AG08396 (cell line): ENCODE measurements at regions not wholly inside any gene's neighbourhood (a gene's known extent, or its start where the extent isn't known, plus 50 kb on each side); places are given as distances from the start of the nearest gene placed in this dataset.
"Not testable (repeated sequence)": the region's sequence is repeated elsewhere in the genome, so short reads cannot be mapped to it uniquely, and the experiment has no call there.

Experiments used
- DNase-seq: peaks from one replicate; pipeline ENCODE4 v3.0.0; 2012; ENCODE audit warnings: low spot score, mixed read lengths

DNA sequence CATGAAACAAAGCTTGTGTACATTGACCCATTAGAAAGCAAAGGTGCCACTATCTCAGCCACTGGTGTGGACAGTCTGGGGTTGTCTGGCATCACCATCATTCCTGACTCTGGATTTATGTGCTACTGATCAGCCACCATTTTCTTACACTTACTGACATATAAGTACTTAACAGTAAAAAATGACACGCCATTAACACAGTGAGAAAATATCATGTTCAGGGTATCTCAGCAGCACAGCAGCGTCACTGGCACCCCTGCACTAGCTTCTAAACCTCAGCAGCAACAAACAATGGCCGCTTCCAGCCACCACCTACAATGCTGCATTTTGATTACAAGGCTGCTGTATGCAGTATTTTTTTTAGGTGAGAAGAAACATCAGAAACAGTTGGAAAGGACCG, 253.4 kb upstream of the HDAC4 start:
- DNase-seq = no peak

DNA sequence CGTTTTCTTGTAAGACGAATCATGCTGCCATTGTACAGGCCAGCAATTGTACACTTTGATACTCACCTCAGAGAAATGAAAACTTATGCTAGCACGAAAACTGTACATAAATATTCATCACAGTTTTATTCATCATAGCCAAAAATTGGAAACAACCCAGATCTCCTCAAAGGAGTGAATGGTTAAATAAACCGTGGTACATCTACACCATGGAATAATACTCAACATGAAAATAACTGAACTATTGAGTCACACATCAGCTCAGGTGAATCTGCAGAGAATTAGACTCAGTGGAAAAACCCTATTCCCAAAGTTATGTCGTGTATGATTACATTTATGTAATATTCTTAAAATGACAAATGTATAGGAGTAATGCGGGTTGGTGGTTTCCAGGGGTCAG, 251.0 kb upstream of the HDAC4 start:
- no peak for DNase-seq

DNA sequence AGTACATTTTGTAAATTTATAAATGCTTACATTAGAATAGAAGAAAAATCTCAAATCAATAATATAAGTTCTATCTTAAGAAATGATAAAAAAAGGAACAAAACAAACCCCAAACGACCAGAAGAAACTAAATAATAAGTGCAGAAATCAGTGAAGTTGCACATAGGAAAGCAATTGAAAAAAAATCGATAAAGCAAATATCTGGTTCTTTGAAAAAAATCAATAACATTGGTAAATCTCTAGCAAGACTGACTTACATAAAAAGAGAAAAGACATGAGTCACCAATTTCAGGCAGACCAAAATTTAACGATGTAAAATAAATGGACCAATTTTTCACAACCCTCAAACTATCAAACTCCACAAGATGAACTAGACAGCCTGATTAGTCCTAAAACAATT, 249.9 kb upstream of the HDAC4 start:
- DNase-seq = no peak

DNA sequence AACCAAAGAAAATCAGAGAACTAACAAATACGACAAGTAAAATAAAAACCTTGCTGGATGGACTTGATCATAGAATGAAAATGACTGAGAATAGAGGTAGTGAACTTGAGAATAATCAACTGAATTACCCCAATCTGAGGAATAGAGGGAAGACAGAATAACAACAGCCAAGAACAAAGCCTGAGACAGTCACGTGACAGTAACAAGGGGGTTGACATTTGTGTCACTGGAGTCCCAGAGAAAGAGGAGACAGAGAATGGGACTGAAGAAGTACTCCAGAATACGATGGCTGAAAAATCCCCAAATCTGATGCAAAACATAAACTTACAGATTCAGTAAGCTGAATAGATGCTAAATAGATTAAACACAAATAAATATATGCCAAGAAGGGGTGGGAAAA, 248.5 kb upstream of the HDAC4 start:
- no peak for DNase-seq

DNA sequence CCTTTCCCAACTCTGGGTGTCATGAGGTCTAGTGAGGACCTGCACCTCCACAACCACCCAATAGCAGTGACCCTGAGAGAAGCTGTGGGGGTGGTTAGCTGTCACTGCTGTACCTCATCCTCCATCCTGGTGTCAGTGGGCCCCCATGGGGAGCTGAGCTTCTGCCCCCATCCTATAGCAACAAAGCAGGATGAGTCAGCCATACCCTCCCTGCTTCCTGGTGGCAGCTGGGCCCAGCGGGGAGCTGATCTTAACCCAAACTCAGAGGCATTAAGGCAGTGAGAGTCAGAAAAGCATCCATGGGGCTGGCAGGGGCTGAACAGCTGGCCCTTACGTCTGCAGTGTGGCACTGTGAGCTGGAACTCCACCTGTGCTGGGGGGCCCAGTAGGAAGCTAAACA, 247.8 kb upstream of the HDAC4 start:
- no peak for DNase-seq

DNA sequence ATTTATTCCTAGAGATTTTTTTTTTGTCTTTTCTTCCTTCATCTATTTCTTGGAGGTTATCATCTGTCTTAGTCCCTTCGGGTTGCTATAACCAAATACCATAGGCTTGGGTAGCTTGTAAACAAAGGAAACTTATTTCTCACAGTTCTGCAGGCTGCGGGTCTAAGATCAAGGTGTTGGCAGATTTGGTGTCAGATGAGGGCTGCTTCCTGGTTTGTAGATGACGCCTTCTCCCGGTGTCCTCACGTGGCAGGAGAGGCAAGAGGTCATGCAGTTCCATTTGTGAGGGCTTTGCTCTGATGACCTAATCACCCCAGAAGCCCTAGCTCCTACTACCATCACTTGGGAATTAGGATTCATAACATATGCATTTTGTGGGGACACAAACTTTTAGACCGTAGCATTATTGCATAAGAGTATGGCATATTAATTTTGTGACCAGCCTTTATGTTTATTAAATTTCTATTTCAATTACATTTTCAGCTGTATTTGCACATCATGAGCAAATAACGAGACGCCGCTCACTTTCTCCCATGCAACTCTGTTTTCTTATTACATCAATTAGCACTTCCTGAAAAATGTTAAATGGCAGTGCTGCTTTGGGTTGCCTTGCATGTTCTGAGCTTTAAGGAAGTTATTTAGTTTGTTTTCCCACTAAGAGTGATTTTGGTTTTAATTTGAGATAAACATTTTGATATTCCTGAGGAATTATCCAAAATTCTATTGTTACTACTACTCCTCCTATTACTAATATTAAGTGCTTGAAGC, 246.4 kb upstream of the HDAC4 start:
- no peak for DNase-seq

DNA sequence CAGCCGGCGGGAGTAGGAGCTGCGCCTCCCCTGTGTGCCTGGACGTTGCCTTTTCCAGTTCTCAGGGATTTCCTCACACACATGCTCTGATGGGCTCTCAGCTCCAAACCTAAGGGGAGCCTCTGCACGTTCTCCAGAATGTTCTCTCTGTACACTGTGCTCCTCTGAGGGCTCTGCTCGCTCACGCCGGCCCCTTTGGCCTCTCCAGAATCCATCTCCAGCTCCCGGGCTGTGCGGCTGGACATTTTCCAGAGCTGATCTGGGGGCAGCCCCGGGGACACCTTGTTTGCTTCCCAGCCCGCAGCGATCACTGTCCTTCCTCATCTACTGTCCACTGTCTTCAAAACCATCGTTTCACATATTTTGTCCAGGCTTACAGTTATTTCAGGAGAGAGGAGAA, 245.4 kb upstream of the HDAC4 start:
- no peak for DNase-seq

DNA sequence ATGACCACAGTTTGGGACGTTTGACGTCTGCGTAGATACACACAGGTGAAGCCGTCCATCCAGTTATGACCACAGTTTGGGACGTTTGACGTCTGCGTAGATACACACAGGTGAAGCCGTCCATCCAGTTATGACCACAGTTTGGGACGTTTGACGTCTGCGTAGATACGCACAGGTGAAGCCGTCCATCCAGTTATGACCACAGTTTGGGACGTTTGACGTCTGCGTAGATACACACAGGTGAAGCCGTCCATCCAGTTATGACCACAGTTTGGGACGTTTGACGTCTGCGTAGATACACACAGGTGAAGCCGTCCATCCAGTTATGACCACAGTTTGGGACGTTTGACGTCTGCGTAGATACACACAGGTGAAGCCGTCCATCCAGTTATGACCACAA, 243.8 kb upstream of the HDAC4 start:
- DNase-seq = not testable (repeated sequence)

DNA sequence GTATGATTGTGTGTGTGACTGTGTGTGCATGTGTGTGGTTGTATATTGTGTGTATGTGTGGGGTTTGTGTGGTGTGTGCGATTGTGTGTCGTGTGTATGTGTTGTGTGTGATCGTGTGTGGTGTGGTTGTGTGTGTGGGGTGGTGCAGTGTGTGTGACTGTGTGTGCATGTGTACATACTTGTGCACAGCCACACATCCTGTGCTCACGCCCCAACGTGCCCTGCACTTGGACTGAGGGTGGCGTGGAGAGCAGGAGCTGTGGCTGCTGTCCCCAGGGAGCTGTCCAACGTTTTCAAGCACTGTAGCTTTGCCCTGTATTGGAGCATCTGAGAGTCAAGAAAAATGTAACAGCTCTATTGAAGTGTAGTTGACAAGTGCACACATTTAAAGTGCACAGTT, 243.2 kb upstream of the HDAC4 start:
- DNase-seq = peak; percentile 20

DNA sequence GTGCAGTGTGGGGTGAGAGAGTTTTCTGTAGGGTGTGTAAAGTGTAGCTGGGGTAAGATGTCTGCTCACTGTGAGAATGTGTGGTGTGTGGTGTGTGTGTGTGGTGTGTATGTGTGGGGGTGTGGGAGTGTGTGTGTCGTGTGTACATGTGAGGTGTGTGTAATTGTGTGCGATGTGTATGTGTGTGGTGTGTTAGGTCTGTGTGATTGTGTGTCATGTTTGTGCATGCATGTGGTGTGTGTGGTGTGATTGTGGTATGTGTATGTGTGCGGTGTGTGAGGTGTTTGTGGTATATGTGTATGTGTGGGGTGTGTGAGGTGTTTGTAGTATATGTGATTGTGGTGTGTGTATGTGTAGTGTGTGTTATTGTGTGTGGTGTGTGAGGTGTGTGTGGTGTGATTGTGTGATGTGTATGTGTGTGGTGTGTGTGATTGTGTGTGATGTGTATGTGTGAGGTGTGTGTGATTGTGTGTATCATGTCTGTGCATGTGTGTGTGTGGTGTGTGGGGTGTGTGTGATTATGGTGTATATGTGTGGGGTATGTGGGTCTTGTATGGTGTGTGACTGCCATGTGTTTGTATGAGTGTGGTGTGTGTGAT, 241.7 kb upstream of the HDAC4 start:
- DNase-seq = no peak

DNA sequence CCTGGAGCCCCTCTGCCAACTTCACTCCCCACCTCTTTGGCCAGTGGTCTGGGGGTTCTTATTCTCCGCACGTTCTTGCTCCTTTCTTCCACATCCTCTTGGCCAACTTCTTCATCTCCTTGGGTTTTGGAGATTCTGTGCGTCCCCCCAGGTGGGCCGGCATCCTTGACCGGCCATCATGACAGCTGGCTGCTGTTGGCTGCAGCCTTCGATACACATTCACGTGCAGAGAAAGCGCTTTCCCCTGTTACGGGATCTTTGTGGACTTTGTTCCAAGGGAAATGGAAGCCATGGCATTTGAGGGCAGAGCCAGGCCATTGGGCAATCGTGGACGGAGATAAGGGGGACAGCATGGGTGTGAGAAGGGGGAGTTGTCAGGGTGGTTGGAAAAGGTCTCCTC, 241.1 kb upstream of the HDAC4 start:
- DNase-seq = not testable (repeated sequence)

DNA sequence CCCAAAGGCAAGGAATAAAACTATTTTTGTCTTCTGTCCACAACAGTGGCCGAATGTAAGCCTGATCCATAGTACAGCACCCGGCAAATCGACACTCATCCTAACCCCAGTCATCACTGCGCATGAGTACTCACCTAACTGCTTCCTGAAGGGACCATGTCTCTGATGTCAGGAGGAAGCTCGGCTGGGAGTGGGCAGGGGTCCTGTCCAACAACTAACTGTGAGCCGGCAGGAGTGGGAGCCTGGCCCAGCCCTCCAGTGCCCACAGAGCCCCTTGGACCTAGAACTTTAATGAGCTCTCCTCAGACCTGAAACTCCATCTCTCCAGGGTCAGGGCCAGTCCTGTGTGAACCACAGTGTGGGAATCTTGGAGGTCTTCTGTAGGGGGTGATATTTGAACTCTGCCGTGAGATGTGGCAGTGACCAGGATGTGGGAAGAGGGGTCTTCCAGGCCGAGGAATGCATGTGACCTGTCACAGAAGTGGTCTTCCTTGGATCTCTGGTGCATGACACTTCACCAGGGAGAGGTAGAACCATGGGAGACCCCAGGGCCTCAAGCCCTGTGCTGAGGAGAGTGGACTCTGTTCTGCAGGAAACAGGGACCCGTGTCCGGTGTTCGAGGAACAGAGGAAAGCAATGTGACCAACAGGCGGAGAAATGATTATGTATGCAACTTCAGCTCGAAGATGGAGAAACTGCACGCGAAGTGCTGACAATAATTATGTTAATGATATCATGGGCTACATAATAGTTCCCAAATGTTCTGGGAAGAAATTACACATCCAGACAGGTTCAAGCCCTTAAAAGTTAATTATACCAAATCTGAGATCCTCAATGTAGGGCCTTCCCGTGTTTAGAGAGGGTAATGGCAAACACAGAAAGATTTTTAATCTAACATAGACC, 240.1 kb upstream of the HDAC4 start:
- DNase-seq = no peak

DNA sequence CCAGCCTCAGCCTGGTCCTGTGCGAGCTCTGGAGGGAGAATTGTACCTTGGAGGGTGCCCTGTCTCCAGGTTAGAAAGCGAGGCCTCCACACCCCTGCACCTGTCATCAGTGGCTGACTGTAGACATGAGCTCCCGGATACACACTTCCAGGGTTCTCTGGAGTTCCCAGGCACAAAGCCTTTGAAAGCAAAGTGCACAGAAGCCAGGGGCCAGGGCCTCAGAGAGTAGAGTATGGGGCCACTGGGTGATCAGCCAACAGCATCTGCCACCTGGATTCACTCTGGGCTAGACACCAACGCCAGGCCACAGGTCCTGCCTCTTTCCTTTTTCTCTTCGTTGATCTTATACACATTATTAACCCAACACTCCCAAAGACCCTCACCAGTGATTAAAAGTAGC, 239.4 kb upstream of the HDAC4 start:
- DNase-seq = no peak

DNA sequence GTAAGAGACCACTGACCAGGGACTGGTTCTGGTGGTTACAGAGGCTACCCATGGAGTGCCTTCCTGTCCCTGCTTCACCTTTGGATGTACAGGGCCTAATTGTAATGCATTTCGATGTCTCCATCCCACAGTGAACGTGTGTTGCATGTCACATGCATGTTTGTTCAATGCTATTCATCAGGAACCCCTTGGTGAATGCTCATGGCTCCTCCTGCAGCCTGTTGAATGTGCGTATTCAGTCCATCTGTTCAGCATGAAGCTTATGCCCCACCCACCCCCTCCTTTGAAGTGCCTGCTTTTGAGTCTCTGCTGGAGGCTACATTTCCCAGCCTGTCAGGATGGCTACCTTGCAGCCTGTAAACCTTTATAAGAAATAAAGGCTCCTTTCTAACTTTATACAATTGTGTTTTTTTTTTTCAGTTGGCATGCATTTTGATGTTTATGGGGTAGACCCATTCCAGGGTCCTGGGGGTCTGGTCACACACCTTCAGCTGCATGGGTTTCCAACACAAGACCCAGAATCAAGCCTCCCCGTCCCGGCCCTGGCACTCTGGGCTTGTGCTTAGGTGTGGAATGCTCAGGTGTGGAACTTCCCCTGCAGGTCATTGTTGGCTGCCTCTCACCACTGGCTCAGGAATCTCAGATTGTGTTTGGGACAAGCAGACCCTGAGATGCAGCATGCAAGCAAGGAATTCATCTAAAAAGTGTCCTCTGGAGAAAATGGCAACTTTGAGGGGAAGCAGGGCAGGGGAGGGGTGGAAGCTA, 238.8 kb upstream of the HDAC4 start:
- no peak for DNase-seq

DNA sequence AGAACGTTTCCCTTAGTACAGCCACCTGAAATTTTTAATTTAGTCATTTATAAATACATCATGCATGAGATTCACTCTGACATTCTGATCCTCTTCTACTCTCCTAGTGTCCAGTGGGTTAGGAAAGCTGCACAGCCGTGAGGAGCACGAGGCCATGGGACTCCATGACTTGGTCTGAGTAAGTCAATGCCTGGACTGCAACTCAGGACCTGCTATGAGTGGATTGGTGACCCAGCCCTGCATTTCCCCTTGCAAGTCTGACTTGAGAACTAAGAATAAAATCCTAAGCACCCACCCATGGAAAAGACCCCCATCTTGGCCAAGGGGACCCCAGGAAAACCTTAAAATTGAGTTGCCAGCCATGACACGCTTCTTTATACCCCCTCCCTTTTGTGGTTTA, 237.6 kb upstream of the HDAC4 start:
- DNase-seq = no peak

DNA sequence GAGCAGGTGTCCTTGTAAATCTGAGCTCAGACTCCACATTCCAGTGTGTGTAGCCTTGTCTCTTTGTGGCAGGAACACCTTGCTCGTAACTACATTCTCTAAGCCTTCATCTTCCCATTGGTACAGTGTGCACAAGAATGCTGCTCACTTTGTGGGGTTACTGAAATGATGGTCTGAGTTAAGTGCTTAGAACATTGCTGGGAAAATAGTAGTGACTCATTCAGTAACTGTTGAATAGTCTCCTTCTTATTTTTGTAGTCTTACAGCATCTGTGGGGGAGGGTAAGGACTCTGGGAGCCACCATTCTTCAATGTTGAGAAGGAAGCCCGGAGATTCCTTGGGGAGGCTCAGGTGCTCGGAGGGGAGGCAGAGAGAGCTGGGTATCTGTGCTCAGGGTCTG, 236.0 kb upstream of the HDAC4 start:
- DNase-seq = no peak

DNA sequence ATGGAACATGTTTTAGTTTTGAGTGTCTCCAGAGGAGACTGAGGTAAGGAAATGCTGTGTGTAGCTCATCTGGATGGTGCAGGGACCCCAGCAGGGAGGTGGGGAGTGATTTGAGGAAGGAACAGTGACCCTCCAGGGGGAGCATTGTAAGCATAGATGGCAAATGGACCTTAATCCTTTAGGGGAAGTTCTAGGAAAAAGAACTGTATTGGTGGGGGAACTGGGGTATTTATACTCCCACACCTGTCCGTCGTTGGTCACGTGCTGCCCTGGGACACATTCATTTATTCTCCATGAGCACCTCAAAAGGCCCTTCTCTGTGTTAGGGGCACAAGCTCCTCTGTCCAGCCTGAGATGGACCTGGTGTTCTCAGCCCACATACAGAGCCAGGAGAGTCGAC, 233.9 kb upstream of the HDAC4 start:
- DNase-seq = no peak

DNA sequence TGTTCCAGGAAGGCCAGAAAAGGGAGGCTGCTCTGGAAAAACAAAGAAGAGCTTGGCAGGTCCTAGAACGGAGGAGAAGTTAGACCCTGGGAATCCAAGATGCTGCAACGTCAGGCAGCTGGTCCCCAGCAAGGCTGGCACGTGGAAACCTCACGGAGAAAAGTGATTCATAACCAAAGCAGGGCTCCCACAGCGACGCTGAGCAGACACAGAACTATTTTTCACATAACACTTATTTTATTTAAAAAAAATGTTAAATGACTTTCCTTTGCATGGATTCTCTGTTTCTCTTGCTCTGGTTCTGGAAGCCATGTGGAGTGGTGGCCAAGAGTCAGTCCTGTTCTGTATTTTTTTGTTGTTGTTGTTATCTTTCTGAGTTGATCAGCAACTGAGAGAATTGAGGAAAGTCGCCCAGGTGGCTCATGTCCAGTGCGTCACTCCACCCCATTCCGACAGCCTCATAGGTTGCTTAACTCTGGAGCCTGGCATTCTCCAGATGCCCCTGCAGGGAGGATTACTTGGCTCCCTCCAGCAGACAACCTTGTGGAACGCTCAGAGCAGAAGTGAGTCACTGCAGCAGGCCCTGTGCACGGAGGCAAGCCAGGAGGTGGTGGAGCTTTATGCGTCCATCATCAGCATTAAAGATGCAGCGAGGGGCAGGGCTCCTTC, 229.9 kb upstream of the HDAC4 start:
- DNase-seq = peak; percentile 62

DNA sequence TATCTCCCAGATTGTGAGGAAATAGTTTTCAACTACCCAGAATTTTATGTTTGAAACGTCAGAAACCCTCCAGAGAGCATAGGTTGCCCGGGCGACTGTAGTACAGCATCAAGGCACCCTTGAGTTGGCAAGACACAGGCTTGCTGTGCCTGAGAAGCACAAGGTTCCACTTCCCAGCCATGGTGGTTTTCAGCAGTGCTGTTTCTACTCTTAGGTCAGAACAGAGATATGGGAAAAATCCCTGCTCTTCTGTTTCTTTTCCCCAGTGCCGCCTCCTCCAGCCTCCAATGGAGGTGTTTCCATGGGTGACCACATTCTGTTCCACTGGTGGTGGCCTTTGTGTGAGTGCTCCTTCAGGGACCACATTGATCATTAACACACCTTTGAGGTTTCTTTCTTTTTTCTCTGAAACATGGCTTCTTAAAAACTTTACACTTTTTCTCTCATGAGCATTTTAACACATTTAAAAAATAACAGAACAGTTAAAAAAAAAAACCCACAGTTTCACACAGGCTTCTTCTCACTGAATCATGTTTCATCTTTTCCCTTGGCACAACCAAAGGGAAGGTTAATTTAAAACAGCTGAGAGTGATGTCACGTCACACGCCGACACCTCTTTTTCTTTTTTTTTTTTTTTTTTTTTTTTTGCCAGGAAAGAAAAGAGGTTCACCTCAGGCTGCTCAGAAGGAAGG, 229.3 kb upstream of the HDAC4 start:
- DNase-seq = no peak

DNA sequence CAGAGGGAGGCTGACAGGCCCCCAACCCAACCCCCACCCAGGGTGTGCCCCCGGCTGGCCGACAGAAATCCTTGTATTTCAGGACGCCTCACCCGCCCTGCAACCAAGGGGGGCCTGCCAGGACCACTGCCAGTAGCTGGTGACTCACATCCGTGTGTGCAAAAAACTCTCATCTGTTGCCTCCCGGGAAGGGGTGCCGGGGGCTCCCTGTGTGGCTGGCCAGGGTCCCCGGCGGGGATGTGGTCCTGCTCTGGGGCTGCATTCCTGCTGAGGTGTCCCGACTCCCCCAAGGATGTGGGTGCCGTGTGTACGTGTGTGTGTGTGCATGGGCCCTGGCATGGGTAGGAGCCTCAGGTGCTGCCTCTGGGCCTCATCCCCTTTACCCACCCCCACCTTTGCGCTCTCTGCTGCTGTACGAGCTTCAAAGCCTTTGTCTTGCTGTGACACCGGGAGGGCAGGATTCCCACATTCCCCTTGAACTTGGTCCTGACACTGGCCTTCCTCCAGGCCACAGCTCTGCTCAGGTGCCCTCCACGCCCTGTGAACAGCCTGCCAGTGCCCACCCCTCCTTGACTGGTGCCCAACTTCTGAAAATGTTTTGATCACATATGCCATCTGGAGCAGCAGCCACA, 226.3 kb upstream of the HDAC4 start:
- no peak for DNase-seq
